ENCODE measurements at regions not wholly inside any gene's neighbourhood (a gene's known extent, or its start where the extent isn't known, plus 50 kb on each side); places are given as distances from the start of the nearest gene placed in this dataset.

- TF ChIP-seq CTCF (IDR thresholded peaks at IDR 0.05 in 4 of 5, conservative IDR thresholded peaks at IDR 0.05 in 1 of 5), result no peak
- no peak for TF ChIP-seq POLR2A (IDR thresholded peaks at IDR 0.05)
Measured at GRCh38 chr1:201590474-201590873, 51.5 kb downstream of the NAV1 start.
